ENCODE measurements at regions not wholly inside any gene's neighbourhood (a gene's known extent, or its start where the extent isn't known, plus 50 kb on each side); places are given as distances from the start of the nearest gene placed in this dataset.
"Not testable (repeated sequence)": the region's sequence is repeated elsewhere in the genome, so short reads cannot be mapped to it uniquely, and the experiment has no call there.

DNA sequence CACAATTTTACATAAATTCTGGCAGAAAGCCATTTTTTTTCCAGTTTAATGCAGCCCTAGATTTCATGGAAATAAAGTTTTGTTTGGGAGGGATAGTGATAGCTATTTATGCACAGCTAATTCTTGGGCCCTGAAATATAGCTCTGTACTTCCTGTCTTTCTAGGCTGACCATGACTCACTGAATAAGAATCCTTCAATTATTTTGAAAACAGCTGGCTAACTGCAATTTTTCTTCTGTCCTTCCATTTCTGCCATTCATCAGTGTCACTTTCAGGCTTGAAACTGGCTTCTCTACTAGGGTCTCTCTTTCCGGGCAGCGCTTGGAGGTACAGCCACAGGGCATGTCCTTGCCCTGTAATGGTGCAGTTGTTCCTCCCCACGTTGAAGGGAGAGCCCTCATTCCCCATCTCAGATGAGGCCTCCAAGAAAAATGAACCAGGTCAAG lies 97.1 kb upstream of the TMEM178A start:
- in situ Hi-C loops (cut with MboI; ENCODE audit: low sequenced_read_pairs): no loop called here

DNA sequence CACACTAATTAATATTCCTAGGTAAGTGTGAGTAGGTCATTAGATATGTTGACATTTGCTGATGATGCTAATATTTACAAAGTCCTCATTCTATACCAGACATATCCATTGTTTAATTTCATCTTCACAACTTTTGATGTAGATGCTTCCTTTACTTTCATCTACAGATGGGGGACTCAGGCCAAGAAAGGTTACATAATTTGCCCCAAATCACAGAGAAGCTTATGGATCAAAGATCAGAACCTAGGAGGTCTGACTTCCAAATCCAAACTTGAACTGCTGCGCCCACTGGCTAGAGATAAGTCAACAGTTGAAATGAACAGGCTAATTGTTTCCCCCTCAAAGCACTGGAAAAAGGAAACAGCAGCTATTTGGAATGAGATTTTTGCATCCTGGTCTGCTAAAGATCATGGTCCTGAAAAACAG lies 95.6 kb upstream of the TMEM178A start:
- in situ Hi-C loops (cut with MboI; ENCODE audit: low sequenced_read_pairs): no loop called here

DNA sequence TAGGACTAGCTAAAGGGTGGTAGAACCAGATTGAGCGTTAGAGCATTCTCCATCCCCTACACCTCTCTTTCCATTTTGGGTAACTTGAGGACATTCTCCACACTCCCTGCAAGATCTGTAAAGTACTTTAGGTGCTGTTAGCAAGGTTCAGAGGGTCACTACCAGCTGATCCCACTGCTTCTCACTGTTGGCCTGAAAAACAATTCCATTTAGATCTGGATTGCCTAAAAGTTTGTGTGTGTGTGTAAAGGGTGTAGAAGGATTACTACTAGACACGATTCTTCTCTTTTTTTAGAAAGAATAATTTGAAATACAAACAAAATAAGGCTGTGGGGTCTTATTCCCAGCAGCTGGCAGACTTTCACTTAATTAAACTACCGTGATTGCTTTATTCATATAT lies 95.1 kb upstream of the TMEM178A start:
- in situ Hi-C loops (cut with MboI; ENCODE audit: low sequenced_read_pairs): no loop called here

DNA sequence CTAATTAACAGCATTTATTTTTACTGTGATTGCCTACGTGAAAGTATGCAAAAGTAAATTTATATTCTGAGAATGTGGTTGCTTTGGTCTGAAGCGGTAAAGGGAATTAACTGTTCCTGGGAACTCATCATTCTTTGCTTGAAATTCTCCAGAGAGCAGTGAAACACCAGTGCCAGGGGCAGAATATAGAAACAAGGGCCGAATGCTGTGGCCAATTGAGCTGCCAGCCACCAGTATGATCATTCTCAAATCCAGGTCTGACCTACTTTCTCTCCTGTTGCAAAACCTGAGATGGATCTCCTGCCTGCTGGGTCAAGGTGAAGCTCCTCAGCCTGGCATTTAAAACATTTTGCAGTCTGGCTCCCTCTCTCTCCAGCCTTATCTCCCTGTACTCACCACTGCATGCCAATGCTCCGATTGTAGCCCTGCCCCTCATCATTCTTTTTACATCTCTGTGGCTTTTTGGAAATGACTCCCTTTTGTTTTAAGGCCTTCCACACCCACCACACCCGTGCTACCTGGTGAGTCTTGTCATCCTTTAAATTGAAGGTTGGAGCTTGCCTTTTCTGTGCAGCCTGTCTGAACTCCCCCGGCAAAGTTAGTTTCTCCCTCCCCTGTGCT lies 94.5 kb upstream of the TMEM178A start:
- in situ Hi-C loops (cut with MboI; ENCODE audit: low sequenced_read_pairs): no loop called here

DNA sequence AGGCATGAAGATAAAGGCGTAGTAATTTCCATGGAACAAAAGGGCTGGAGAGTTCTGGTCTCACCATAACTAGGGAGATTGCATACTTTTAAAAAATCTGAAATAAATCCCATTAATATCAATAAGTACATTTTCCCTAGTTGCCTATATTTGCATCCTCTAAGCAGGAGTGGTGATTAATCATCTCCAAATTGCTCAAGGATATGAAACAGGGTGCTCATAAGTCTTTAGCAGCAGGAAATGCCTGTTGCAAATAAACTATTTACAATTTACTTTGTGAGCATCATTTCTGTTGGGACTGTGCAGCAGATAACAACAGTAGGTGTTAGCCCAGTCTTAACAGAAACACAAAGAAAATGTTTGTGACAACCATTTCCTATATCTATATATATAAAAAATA lies 92.4 kb upstream of the TMEM178A start:
- in situ Hi-C loops (cut with MboI; ENCODE audit: low sequenced_read_pairs): no loop called here

DNA sequence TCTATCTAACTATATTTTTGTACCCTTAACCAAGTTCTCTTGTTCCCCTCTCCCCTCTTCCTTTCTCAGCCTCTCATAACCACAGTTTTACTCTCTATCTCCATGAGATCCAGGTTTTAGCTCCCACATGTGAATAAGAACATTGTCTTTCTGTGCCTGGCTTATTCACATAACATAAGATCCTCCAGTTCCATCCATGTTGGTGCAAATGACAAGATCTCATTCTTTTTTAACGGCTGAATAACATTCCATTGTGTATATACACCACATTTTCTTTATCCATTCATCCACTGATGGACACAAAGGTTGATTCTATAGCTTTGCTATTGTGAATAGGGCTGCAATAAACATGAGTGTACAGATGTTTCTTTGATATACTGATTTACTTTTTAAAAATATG lies 83.9 kb upstream of the TMEM178A start:
- in situ Hi-C loops (cut with MboI; ENCODE audit: low sequenced_read_pairs): no loop called here

DNA sequence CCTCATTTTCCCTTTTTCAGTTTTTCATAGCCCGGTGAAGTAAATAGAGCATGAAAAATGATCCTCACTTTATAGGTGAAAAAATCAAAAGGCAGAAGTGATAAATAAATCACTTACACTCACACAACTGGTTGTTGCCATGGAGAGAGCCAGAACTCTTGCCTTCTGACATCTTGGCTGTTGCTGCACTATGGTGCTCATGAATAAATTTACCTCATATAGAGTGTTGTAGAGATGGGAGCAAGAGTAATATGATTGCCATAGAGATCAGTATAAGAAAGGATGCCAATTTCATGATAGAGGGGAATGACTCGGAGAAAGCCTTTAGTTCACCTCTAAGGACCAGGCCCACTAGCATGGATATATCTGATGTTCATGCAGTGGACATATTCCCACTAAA lies 82.5 kb upstream of the TMEM178A start:
- in situ Hi-C loops (cut with MboI; ENCODE audit: low sequenced_read_pairs): no loop called here

DNA sequence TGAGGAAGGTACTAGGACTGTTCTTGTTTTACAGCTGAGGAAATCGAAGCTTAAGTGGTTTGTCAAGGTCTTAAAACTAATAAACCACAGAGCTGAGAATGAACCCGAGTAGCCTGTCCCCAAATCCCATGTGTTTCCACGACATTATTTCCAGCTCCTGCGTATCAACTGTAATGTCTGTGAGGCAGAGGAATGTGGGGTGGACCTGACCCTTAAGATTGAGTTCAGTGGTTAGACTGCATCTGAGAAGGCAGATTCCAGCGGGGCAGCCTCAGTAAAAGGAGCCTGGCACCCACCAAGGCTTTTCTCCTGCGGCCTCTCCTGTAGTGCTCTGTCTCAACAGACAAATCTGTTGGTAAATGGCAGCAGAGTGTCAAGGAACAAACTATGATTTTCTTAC lies 81.9 kb upstream of the TMEM178A start:
- in situ Hi-C loops (cut with MboI; ENCODE audit: low sequenced_read_pairs): no loop called here

DNA sequence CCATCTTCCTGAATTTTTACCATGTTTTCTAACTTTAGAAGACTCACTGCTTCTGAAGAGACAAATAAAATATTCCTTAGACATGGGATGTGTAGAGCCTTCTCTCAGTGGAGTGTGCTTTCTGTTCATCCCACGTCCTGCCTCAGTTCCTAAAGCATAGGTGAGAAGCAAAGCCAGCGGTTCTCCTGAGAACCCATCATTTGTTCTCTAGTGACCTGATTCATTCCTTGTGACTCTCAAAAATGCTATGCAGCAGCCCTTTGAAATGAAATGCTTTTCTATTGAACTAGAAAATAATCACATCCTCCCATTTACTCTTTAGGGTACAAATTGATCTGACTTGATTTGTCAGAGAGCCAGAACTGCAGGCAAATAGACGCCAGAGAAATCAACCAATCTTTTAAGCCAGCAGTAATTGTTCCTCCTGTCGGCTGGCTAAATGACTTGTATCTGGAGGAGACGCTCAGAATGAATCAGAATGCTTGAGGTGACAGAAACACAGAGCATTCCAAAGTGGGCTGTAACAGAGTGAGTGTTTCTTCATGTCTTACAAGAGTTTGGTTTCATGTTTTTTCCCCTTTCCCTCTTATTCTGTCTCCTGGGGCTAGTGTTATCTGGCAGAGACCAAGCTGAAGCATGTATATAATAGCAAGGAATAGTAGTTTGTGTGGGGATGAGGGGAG lies 81.3 kb upstream of the TMEM178A start:
- in situ Hi-C loops (cut with MboI; ENCODE audit: low sequenced_read_pairs): no loop called here

DNA sequence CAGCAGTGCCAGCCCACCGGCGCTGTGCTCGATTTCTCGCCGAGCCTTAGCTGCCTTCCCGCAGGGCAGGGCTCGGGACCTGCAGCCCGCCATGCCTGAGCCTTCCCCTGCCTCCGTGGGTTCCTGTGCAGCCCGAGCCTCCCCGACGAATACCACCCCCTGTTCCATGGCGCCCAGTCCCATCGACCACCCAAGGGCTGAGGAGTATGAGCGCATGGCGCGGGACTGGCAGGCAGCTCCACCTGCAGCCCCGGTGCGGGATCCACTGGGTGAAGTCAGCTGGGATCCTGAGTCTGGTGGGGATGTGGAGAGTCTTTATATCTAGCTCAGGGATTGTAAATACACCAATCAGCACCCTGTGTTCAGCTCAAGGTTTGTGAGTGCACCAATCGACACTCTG lies 80.2 kb upstream of the TMEM178A start:
- in situ Hi-C loops (cut with MboI; ENCODE audit: low sequenced_read_pairs): not testable (repeated sequence)

DNA sequence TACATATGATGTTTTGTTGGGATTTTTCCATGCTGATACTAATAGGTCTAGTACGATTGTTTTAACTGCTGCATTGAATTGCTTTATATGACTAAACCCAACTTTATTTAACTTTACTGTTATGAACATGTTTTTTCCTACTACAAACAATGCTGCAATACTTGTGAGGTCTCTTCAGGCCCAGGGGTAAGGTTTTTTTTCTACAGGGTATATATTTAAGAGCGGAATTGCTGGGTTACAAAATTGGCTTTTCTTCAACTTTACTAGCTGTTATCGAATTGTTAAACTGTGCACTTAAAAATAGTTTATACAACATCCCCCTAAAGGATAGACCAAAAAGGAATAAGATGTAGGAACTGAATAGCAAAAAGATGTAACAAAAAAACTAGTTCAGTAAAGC lies 78.5 kb upstream of the TMEM178A start:
- in situ Hi-C loops (cut with MboI; ENCODE audit: low sequenced_read_pairs): no loop called here

DNA sequence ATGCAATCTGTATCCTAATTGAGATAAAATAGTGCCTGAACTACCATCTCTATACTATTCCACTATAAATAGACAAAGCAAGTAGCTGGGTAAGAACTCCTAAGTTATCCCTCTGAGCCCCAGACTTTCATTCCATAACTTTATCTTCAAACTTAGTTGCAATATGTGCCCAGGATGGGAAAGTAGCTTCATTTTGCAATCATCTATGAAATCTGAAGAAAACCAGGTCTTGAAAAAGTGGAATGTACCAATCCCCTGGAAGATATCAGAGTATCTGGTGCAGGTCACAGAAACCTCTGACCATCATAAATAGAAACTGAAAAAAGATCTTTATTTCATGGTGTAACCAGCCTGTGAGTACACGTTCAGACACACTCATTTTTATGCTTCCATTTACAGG lies 78.1 kb upstream of the TMEM178A start:
- in situ Hi-C loops (cut with MboI; ENCODE audit: low sequenced_read_pairs): no loop called here

DNA sequence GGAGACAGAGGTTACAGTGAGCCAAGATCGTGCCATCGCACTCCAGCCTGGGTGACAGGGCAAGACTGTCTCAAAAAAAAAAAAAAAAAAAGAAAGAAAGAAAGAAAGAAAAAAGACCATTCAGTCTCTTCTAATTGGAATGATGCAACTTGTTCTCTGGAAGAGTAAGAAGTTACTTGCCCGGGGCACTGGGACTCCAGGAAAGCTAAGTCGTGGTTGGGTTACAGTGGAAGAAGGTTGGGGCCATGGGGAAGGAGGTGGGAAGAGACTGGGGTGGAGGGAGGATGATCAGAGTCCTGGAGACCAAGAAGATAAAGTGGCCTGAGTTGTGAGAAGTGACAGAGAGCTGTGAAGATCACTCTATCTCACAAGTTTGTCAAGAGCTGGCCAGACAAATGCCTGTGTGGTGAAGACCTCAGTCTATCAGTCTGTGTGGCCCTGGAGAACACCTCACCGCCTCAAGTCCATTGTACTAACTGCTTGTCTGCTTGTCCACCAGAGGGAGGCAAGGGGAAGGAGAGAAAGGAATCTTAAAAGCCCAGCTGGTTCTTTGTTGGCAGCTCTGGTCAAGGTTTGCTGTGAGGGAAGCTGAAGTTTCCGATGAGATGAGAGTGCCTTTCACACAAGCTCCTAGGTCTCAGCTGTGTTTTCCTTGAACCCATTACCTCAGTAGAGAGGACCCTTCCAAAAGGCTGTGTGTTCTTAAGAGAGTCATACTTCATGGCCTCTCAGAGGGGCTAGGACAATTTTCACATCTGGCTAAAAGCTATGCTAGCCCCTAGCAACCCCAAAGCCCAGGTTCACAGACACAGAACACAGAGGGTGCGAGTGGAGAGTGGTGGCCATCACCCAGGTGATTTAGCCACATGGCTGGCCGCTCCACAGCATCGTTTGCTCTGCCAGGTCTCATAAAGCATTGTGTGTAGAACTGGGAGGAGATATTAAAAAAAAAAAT lies 72.0 kb upstream of the TMEM178A start:
- in situ Hi-C loops (cut with MboI; ENCODE audit: low sequenced_read_pairs): no loop called here

DNA sequence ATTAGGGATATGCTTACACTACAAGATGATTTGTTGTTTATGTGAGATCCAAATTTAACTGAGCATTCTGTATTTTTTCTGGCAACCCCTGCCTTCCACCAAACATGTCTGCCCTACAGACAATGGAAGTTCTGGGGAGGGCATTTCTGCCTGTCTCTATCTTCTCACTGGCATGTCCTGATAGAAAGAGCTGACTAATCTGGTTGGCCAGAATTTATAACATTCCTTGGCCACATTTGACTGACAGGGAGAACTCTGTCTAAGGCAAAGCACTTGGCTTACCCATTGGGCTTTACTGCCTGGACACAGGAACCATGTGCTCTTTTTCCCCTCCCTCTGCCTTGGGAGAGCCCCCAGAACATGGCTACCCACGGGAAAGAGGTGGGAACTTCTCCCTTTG lies 70.6 kb upstream of the TMEM178A start:
- in situ Hi-C loops (cut with MboI; ENCODE audit: low sequenced_read_pairs): no loop called here

DNA sequence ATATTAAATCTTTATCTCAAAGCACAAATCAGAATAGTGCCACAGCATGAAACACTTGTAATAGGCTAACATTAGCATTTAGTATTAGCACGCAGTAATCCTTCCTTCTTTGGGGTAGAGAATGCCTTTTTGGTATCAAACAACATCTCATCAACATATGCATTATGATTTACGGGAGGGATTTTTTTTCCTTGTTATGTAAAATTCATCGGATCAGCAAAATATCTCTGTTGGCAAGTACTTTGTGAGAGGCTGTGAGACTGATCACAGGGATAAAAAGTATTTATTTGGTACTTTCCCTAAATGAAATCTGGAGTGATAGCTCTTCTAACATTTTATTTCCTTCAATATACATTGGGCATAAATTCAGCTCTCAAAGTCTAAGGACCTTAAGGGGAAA lies 68.4 kb upstream of the TMEM178A start:
- in situ Hi-C loops (cut with MboI; ENCODE audit: low sequenced_read_pairs): no loop called here

DNA sequence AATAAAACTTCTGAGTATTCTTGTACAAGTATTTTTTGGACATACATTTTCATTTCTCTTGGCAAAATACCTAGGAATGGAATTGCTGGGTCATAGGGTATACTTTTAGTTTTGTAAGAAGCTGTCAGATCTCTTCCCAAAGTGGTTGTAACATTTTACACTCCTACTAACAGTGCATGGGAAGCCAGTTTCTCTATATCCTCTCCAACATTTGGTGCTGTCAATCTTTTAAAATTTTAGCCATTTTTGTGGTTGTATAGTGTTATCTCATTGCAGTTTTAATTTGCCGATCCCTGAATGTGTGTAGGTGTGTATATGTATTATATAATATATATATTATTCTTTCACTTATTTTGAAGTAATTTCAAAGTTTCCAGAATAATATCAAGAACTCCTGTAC lies 63.1 kb upstream of the TMEM178A start:
- in situ Hi-C loops (cut with MboI; ENCODE audit: low sequenced_read_pairs): no loop called here

DNA sequence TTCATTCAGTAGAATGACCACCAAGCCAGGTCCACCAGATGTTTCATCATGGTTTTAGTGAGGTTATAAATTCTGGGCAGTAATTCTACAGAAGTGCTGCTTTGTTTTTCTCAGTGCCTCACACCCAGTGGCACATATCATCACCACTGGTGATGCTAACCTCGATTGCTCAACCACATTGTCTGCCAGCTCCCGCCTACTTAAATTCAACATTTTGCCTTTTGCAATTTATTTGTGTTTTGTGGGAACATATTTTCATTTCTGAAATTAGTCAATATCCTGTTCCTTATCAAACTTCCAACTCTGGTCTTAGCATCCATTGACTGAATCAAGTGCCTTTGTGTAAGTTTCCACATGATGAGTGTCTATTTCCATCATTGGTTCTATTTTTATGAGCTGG lies 62.3 kb upstream of the TMEM178A start:
- in situ Hi-C loops (cut with MboI; ENCODE audit: low sequenced_read_pairs): no loop called here

DNA sequence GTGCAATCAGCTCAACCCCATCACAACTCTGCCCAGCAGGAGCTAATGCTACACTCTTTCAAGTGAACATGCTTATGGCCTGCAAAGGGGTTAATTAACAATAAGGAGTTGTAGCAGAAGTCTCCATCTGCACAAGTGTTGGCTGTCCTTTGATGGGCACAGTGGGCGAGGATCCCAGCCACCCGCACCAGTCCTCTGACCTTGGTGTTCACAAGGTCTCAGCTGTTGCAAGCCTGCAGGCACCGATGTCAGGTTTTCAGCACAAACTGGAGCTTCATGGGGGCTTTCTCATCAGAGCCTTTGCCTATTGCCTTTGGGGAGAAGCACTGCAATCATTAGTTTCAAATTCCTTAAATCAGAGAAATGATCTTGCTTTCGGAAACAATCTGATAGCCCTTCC lies 60.9 kb upstream of the TMEM178A start:
- in situ Hi-C loops (cut with MboI; ENCODE audit: low sequenced_read_pairs): no loop called here

DNA sequence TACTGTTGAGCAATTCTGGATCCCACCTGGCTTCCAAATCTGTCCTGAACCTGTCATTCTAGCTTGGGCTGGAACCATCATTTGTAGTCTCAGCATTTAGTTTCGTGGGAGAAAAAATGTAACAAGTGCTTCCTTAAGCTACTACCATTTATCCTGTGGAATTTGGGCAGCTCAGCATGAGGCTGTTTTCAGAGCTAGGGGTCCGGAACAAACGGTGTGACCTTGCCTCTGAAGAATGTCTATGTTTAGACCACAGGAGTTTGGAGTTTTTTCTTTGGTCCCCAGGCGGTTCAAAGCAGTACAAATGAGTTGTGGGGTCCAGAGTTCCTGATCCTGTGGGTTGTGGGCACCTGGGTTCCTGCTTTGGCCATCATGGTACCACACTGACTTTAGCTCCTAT lies 59.1 kb upstream of the TMEM178A start:
- in situ Hi-C loops (cut with MboI; ENCODE audit: low sequenced_read_pairs): no loop called here

DNA sequence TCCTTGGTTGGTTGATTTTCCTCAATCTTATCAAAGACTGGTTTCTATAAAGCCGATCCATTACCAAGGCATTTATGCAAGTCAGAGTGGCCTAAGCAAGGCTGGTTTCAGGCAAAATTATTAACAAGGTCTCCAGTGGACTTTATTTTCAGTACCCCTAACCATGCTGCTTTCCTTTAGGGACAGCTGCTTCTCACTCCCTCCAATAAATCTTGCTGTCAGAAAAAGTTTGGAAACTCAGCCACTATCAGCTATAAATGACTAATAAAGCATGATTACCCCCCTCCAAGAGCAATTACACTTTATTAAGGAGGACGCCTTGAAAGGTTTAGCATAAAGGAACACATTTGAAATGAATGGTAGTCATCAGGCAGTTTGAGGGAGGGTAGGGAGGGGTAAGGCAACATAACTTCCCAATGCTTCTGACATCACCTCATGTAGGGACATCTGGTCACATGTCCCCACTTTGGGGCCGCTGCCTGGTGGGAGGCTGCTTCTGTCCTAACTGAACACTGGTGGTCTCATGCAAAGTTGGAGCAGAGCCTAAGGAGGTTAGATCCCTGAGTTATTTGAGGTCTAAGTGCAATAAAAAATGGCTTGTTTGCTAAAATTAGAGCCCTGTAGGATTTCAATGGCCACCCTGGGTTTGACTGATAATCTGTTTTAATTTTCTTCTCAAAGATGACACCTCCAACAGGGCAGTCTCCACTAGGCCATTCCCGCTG lies 58.0 kb upstream of the TMEM178A start:
- in situ Hi-C loops (cut with MboI; ENCODE audit: low sequenced_read_pairs): no loop called here

DNA sequence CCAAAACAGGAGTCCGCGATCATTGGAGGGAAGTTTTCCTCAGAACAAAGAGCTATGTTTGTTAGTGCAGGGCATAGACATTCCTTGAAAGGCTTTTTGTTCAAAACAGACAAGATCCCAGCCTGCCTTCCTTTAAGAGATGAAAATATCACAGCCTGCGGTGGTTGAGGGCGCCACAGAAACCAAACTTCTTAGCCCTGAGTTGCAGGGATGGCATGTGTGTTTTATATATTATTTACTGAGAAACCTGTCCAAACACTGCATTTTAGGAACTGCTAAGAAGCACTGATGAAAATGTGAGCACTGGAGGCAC lies 57.5 kb upstream of the TMEM178A start:
- in situ Hi-C loops (cut with MboI; ENCODE audit: low sequenced_read_pairs): no loop called here

Data from HL-60/S4 treated with retinoic acid at 250 ng/mL for 4 days and 3 days (cell line).